GM18858 (cell line): ENCODE measurements at regions not wholly inside any gene's neighbourhood (a gene's known extent, or its start where the extent isn't known, plus 50 kb on each side); places are given as distances from the start of the nearest gene placed in this dataset.

Experiments used
- ATAC-seq: cut with Tn5 transposase; IDR thresholded peaks from one replicate; pipeline ENCODE4 v1.9.1; 2021; ENCODE audit not compliant: unreplicated experiment

DNA sequence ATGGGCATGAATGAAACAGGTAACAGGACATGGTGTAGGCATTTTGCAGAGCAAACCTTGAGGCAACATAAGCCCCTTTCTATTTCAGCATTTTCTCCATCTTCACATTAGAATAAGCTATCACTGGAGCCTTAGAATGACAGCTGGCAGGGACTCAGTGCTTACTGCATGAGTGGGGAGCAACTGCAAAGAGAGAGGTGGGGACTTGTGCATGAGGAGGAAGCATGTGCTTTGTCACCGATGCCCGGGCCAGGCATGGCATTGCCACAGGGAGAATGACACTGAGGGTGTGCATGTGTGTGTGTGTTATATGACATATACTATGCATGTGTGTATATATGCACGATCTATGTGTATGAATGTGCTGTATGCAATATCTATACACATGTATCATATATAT is 258.2 kb upstream of the RAB6C start:
- no peak for ATAC-seq

DNA sequence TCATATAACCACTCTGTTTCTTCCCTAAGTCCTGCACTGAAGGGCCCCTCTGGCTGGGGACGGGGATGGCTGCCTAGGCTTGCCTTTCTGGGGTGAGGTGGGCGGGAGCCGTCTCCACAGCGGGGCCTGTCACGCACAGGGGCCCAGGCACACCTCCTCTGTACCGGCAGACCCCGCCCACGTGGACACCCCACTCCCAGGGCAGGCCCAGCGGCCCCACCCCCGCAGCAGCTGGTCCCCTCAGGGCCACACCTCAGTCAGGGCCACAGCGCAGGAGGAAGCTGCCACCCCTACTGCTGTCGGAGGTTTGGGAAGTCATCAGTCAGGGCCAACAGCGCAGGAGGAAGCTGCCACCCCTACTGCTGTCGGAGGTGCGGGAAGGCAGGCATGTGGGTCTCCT is 257.6 kb upstream of the RAB6C start:
- ATAC-seq = no peak

DNA sequence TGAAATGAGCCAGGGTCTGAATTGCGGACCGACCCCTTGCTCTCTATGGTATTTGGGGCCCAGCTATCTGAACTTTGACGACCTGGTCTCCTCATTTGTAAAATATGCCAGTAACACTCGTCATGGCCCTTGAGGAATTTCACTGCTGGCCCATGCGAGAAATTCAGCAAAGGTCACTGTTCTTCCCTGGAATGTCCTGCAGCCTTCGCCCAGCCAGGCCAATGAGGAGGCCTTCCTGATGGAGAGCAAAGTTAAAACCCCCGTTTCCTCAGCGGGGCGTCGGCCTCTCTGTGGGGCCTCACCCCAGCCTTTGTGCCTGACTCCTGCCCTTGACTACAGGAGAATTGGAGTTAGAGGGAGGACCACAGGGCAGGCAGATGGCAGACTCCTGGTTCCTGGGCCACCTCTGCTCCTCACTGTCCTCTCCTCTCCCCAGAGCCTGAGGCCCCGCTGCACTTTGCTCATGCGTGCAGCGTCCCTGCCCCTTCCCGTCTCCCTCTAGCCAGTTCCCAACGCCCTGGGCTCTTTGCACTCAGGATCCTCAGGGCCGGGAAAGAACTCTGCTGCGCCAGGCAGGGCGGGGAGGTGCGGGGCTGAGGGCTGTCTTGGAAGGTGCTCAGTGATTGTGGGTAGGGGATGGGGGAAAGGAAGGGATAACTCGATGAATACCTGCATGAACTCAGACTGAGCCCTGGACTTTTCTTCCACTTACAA is 257.0 kb upstream of the RAB6C start:
- ATAC-seq = no peak

DNA sequence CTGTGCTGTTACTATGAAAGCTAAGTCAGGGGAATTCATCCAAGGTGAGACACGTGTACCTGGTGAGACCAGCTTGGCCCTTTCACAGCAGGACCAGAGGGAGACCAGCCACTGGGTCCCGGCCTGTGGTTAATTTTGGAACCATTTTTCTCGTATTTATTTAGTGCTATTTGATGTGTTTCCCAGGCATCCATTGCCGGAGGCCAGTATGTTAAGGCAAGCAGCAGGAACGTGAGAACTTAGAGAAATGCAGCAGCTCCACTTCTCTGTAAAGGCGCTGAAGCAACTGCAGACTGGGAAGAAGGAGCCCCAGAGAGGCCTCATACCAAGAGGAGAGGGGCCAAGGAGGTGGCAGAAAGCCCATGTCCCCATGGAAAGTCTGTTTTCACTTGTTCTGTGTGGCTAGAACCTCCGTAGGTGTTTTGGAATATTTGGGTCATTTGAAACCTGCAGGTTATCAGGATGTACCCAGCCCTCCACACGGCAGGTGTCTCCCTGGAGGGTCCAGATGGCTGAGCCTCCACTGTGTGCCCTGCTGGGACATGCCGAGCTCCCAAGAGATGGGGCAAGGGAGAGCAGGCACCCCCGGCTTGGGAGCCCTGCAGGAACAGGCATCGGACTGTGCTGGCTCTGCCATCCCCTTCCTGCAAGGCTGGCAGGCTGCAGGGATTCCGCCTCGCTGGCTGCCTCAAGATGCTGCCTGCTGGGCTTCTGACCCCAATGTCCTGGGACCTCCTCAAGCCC is 256.0 kb upstream of the RAB6C start:
- no peak for ATAC-seq

DNA sequence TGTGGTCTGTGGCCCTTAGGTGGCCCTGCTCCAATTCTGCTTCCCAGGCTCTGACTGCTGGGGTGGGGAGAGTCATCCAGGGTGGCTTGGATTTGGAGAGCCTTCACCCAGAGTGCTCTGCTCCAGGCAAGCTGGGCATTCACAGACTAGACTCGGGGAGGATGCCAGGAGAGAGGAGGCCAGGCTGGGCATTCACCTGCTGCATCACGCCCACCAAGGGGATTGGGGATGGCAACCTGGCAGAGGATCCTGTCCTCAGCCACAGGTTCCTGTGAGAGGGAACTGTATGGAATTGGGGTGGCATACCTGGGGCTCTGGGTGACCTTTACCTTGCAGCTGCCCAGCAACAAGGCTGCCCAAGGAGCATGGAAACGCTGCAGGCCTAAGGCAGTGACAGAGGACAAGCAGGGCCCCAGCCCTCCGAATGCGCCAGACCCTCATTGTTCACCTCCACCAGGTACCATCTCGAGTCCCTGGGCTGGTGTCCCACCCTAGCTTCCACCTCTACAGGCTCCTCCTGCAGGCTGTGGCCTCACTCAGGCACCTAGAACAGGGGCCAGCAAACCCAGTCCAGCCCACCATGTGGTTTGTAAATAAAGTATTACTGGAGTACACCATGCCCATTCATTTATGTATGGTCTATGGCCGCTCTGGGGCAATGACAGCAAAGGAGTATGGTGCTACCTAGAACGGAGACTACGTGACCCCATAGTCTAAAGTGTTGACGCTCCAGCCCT is 255.3 kb upstream of the RAB6C start:
- ATAC-seq = no peak

DNA sequence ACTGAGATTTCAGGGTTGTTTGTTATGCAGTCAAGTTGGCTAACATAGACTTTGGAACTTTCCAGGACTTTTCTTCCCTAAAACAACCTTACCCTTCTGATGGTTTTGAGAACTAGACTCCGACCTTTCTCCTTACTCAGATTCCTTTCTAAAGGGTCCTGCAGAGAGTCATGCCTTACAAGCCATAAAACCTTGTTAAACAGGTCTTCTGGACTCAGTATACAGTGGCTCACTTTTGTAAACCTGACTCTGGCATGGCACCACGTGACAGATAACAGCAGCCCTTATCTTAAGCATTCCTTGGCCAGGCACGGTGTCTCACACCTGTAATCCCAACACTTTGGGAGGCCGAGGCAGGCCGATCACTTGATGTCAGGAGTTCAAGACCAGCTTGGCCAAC is 253.2 kb upstream of the RAB6C start:
- no peak for ATAC-seq

DNA sequence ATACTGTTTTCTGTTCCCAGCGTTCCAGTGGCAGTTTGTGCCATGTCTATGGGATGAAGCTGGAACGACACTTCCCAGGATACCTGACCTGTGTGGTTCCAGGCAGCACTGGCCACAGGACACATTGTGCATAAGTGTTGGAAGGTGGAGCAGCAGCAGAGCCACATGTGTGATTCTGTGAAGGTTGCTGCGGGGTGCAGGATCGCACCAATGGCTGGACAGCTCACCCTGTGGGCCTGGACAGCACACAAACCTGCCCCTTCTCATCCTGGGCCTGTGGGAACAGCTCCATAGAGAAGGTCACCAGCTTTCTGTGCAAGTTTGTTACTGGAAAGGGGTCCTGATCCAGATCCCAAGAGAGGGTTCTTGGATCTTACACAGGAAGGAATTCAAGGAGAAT is 252.2 kb upstream of the RAB6C start:
- ATAC-seq = no peak

DNA sequence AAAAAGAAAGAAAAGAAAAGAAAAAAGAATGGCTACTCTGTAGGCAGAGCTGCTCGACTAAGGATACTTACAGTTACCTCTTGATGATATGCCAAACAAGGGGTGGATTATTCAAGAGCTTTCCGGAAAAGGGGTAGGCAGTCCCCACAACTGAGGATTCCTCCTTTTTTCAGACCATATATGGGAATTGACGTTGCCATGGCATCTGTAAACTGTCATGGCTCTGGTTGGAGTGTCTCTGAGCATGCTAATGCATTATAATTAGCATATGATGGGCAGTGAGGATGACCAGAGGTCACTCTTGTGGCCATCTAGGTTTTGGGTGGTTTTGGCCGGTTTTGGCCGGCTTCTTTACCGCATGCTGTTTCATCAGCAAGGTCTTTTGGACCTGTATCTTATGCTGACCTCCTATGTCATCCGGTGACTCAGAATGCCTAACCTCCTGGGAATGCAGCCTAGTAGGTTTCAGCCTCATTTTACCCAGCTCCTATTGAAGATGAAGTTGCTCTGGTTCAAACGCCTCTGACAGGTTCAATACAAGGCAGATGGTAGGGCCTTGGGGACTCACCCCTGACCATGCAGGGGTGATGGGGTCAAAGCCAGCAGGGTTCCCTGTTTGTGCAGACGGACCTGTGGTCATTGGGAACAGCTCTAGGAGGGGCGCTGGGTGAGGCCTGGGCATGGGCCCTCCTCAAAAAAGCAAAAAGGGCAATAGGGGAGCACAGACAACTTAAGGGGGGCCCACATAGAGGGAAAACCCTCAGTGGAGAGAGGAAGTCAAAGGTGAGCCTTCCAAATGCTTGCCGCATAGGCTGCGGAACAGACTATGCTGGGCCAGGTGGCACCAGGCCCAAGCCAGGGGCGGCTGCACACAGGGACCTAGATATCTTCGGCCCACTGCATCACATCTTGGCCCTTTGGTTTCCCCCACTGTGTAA is 251.2 kb upstream of the RAB6C start:
- ATAC-seq = no peak

DNA sequence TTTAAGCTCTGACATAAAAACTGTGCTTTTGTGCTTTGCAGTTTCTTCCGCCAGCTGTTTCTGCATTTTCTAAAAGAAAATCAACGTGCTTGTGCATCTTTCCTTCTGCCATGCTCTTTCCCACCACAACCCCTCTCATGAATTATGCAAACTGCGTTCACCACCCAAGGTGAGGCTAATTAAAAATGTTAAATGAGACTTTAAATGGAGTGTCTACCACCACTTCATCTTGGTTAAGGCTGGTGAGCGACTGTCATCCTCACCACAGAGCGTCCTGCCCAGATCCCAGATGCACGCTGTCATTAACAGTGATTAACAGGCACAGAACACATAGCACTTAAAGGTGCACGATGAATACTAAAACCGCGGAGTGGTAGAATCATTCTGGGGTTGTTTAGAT is 250.5 kb upstream of the RAB6C start:
- no peak for ATAC-seq

DNA sequence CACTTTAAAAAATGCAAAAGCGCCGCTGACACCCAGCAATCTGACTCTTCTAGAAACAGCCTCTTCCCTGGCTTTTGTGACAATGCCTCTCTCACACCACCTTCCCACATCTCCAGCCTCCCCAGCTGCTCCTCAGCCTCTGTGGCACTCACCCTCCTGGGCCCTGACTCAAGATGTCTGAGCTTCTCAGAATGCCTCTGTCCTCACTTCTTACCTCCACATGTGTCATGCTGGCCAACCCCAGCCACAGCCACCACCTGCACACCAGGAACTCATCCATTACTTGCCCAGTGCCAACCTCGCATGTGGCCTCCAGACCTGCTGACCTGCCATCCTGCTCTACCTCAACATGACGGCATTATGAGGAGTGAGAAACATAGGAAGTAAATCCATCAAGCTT is 249.8 kb upstream of the RAB6C start:
- no peak for ATAC-seq

DNA sequence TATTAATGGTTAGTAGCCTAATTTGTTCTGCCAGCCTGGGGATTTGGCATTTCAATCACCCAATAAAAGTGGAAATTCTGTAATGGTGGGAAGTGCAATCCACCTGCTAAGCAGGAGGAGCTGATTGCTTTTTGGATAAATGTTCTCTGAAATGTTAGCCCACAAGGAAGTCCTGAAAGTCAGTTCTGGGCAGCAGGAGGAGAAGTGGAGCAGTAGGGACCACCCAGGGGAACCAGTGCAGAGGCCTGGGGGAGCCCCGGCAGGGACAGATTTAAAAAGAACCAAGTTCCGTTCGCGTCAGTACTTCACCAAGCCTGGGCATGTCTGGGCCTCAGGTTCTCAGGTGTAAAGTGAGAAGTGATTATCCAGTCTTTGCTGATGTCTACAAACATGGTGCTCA is 248.5 kb upstream of the RAB6C start:
- no peak for ATAC-seq

DNA sequence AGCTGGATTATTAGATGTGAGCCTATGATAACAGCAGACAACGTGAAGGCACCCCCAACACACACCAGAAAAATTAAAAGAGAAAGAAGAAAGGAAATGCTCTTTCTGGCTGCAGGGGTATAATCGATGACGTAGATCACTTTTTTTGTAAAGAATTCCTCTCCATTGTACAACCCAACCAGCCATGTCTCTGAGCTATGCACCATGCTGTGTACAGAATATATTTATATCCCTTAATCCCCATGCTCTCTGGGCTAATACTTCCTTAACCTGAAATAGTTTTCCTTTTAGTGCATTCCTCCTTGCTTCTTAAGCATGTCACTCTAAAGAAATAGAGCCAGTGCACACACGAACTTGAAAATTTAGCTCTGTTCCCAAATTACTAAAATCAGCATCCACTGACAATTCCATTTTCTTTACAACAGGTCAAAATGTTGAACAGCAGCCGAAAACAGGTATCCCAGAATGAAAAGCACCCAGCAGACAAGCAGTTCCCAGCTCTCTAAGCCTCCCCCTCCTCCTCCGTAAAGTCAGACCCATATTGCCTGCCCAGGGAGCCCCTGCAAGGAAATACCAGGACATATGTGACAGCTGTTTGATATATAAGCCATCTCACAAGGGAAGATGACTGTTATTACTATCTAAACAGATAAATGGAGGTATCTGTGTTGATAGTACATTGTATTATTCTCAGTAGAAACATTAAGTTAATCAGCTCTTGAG is 247.4 kb upstream of the RAB6C start:
- no peak for ATAC-seq

DNA sequence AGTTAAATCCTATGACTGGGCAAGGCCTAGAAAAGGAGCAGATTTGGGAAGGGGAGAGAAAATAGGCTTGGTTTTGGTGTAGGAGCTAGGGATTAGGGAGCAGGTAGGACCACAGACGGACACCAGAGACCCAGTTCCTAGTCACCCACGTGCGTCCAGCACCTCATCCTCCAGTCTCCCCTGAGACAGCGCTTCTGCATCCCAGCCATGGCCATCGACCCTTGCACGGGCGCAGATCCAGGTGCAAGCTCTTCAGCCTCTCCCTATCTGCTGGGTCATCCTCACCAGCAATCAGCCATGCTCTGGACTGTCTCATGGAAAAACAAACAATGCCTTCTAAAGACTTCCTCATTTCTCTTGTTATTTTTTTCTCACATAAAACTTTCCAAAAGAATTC is 246.8 kb upstream of the RAB6C start:
- ATAC-seq = no peak

DNA sequence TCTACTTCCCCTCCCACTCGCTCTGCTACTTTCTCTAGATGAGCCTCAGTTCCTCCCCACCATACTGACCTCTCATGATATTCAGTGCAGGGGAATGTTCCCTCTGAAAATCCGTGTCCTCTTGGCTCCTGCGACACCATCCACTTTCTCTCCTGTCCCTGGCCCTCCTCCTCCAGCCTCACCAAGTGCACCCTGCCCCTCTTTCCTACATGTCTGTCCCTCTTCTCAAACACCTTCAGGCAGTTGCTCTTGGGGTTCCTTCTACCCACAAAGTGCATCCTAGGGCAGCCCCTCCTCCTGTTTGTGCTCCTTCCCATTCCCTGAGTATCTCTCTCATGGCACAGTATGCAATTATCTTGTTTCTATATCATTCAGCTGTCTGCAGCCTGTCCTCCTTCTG is 246.4 kb upstream of the RAB6C start:
- no peak for ATAC-seq

DNA sequence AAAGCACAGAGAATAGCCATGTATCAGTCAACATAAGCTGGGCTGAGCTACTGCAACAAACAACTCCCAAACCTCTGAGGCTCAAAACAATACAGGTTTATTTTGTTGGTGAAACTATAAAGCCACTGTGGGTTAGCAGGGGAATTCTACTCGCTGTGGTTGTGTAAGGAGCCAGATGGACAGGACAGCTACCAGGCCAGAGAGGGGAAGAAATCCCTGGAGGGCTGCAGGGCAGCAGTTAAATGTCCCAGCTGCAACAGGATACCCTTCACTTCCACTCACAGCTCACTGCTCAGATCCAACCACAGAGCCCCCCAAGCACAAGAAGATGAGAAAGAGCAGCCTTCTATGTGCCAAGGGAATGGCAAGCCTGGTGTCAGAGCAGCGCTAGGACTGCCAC is 245.9 kb upstream of the RAB6C start:
- no peak for ATAC-seq

DNA sequence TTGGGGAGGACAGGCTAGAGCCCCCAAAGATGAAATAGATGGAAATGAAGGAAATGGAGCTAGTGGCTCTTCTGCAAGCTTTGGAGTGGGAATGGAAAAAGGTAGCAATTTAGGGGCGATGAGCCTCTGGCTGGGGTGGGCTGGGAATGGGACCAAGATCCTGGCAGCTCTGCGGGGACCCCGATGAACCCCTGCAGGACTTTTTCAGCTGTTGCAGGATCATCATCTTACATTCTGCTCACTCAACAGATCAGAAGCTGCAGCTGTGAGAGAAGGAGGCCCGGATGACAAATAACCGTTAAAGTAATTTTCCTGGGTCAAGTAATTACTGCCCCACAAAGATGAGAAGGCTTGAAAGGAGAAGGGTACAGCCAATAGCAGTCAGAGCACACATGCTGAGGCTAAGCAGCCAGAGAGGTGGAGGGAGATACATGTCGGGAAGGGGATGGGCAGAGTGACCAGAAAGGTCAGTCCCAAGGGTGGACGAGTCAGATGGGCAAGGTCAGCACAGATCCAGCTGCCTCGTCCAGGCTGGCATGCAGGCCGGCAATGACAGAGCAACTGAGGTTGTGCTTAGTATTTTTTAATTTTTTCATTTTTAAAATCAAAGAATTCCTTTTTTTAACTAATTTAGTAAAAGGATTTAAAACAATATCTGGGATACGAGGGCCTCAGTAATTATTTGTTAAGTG is 245.0 kb upstream of the RAB6C start:
- no peak for ATAC-seq

DNA sequence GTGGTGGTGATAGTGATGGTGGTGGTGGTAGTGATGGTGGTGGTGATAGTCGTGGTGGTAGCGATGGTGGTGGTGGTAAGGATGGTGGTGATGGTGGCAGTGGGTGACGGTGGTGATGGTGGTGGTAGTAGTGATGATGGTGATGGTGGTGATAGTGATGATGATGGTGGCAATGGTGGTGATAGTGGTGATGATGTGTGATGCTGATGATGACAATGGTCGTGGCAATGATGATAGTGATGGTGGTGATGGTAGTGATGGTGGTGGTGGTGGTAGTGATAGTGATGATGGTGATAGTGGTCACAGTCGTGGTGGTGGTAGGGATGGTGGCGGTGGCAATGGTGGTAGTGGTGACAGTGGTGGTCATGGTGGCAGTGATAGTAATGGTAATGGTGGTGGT is 243.9 kb upstream of the RAB6C start:
- no peak for ATAC-seq

DNA sequence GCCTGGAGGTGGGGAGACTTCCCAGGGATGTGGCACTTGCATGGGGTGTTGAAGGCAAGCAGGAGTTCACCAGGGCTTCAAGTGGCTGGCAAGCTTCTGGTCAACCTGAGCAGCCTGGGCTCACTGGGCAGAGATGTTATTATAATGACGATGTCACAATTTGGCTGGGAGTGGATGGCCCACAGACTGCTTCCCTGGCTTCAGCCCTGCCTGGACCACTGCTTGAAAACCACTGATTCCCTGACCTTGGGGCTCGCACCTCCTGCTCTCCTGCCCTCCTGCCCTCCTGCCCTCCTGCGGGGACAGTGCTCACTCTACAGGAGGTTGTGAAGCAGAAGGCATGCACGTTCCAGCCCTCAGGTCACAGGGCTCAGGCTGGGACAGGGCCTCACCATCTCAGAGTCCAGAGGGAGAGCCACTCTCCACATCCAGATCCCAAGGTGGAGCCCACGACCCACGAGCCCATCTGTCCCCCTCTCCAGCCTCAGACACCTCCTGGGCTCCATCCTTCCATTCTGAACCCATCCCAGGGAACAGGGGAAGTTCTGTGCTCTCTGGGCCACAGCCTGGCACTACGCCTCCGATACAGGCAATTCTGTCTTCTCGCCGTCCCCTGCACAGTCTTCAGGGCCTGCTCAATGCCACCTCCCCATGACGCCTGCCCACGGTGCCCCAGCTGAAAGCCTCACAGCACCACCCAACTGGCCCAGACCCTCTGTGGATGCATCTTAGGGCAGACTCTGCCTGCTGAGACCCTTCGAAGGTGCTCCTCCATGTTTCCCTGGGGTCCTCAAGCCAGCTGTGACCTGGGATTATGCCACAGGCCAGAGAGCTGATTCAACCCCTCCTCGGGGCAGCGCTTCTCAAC is 241.6 kb upstream of the RAB6C start:
- ATAC-seq = no peak

DNA sequence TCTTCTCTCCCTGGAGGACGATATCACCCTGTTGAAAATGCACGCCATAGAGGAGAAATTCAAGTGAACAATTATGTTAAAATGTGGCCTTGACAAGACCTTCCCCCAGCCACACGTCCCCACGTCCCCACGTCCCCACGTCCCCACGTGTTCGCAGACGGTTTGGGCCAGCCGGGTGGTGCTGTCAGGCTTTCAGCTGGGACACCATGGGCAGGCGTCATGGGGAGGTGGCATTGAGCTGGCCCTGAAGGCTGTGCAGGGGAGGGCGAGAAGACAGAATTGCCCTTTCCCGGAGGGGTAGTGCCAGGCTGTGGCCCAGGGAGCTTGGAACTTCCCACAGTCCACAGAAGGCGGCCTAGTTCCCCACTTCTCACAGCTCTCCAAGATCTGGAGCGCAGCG is 240.7 kb upstream of the RAB6C start:
- no peak for ATAC-seq
